ENCODE measurements at regions not wholly inside any gene's neighbourhood (a gene's known extent, or its start where the extent isn't known, plus 50 kb on each side); places are given as distances from the start of the nearest gene placed in this dataset.
"Not testable (repeated sequence)": the region's sequence is repeated elsewhere in the genome, so short reads cannot be mapped to it uniquely, and the experiment has no call there.

DNA sequence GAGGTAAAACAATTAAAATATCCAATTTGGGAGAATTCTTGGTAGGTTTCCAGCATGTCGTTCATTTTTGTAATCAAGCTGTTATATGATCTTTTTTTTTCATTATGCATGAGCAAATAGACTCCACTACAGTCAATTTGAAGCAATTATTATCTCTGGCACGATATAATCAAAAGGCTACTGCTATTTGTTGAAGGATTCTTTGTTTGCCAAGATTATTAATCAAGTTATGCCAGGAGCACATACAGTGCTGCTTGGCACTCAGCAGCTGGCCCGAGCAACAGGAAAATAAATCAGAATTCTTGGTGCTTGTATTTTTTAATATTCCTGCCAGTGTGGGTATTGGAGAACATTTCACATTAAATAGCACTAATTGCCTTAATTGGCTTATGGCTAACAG lies 279.5 kb downstream of the RND3 start:
- peaks cover 9% of the 10 kb centered on the region for H3K4me1 Mint-ChIP-seq
- H3K4me3 Mint-ChIP-seq, result no peak overlapping the region
- H3K27me3 Mint-ChIP-seq (ENCODE audit: low read depth, poor library complexity), result no peaks in the 10 kb centered on the region
- no peak for DNase-seq
- no peaks in the 10 kb centered on the region for H3K36me3 Mint-ChIP-seq (ENCODE audit: low read depth)
- no peaks in the 10 kb centered on the region for H3K9me3 Mint-ChIP-seq
- H3K27ac Mint-ChIP-seq, result no peak overlapping the region
- TF ChIP-seq CTCF (IDR thresholded peaks at IDR 0.05), result no peak

DNA sequence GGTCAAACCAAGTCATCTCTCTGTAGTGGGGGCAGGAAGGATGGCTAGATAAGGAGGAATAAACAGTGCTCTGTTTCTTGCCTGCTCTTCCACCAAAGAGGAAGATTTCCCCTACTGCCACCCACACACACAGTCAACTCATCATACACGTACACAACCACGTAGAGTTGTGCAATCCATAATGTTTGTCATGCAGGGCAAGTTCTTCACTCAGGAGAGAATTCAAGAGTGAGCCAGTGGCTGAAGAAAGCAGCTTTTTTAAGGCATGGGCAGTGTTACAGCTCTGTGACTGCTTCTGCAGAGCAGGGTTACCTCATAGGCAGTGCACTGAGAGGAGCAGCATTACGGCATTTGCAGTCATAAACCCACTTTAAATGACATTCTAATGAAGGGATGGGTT lies 283.0 kb downstream of the RND3 start:
- no peaks in the 10 kb centered on the region for H3K4me1 Mint-ChIP-seq
- no peaks in the 10 kb centered on the region for H3K9me3 Mint-ChIP-seq
- H3K27ac Mint-ChIP-seq, result no peak overlapping the region
- H3K36me3 Mint-ChIP-seq (ENCODE audit: low read depth), result no peaks in the 10 kb centered on the region
- TF ChIP-seq CTCF (IDR thresholded peaks at IDR 0.05), result no peak
- no peak for DNase-seq
- H3K27me3 Mint-ChIP-seq (ENCODE audit: low read depth, poor library complexity), result no peaks in the 10 kb centered on the region
- no peak overlapping the region for H3K4me3 Mint-ChIP-seq

DNA sequence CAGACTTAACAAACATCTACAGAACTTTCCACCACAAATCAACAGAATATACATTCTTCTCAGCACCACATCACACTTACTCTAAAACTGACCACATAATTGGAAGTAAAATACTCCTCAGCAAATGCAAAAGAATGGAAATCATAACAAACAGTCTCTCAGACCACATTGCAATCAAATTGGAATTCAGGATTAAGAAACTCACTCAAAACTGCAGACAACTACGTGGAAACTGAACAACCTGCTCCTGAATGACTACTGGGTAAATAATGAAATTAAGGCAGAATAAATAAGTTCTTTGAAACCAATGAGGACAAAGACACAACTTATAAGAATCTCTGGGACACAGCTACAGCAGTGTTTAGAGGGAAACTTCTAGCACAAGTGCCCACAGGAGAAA lies 292.7 kb downstream of the RND3 start:
- not testable (repeated sequence) for H3K27ac Mint-ChIP-seq; H3K27me3 Mint-ChIP-seq (ENCODE audit: low read depth, poor library complexity); H3K4me1 Mint-ChIP-seq; DNase-seq; H3K36me3 Mint-ChIP-seq (ENCODE audit: low read depth); H3K4me3 Mint-ChIP-seq
- H3K9me3 Mint-ChIP-seq, result peaks cover 17% of the 10 kb centered on the region

DNA sequence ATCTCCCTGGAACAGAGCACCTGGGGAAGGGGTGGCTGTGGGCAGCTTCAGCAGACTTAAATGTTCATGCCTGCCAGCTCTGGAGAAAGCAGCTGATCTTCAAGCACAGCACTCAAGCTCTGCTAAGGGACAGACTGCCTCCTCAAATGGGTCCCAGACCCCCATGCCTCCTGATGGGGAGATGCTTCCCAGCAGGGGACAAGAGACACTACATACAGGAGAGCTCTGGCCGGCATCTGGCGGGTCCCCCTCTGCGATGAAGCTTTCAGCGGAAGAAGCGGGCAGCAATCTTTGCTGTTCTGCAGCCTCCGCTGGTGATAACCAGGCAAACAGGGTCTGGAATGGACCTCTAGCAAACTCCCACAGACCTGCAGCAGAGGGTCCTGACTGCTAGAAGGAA lies 294.8 kb downstream of the RND3 start:
- peaks cover 3% of the 10 kb centered on the region for H3K36me3 Mint-ChIP-seq (ENCODE audit: low read depth)
- no peak overlapping the region for H3K4me3 Mint-ChIP-seq
- peaks cover 23% of the 10 kb centered on the region for H3K9me3 Mint-ChIP-seq
- no peak for TF ChIP-seq CTCF (IDR thresholded peaks at IDR 0.05)
- H3K4me1 Mint-ChIP-seq, result no peaks in the 10 kb centered on the region
- no peak overlapping the region for H3K27ac Mint-ChIP-seq
- no peaks in the 10 kb centered on the region for H3K27me3 Mint-ChIP-seq (ENCODE audit: low read depth, poor library complexity)
- DNase-seq, result no peak

DNA sequence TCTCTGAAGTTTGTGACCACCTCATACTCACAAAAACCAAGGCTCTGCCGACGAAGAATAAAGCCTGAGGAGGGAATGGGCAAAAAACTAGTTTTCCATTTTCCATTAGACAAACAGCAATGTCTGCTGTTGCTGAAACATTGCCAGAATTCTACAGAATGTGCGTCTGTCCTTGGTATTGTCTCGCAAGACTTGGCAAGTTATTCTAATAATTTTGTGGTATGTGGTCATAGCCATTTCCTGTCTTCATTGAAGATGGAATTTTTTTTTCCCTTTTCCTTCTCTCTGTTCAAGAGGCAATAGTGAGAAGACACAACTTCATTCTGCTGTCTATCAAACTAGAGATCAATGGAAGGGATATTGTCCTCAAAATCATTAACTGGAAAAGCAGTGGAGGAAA lies 296.1 kb downstream of the RND3 start:
- Mint-ChIP-seq H3K27ac (no peak overlapping the region), H3K4me1 (no peaks in the 10 kb centered on the region), H3K36me3 (ENCODE audit: low read depth) (peaks cover 3% of the 10 kb centered on the region), H3K27me3 (ENCODE audit: low read depth, poor library complexity) (no peaks in the 10 kb centered on the region), H3K4me3 (no peak overlapping the region), H3K9me3 (peaks cover 19% of the 10 kb centered on the region)
- DNase-seq, result no peak
- no peak for TF ChIP-seq CTCF (IDR thresholded peaks at IDR 0.05)

GRCh38 chr2:150190546-150190945 lies 296.9 kb downstream of the RND3 start:
- Mint-ChIP-seq H3K9me3 (peaks cover 19% of the 10 kb centered on the region), H3K27me3 (ENCODE audit: low read depth, poor library complexity) (no peaks in the 10 kb centered on the region), H3K4me3 (no peak overlapping the region), H3K4me1 (no peaks in the 10 kb centered on the region), H3K27ac (no peak overlapping the region), H3K36me3 (ENCODE audit: low read depth) (no peaks in the 10 kb centered on the region)
- no peak for DNase-seq
- TF ChIP-seq CTCF (IDR thresholded peaks at IDR 0.05), result no peak

Measured in nephron progenitor cell (in vitro differentiated cells).